OCI-LY1 (cell line): ENCODE measurements at regions not wholly inside any gene's neighbourhood (a gene's known extent, or its start where the extent isn't known, plus 50 kb on each side); places are given as distances from the start of the nearest gene placed in this dataset.

ENCODE experiments used
- H2AFZ ChIP-seq: fragments of 200-600 bp; sonication (generic), shearing (Covaris generic); 2 replicates; pipeline ENCODE4 v1.6.0; 2014; ENCODE audit warnings: antibody characterized with exemption, mild to moderate bottlenecking, low read length
- H3F3A ChIP-seq: fragments of 200-600 bp; sonication (generic), shearing (Covaris generic); 2 replicates; pipeline ENCODE4 v1.6.0; 2014; ENCODE audit warnings: mild to moderate bottlenecking, antibody characterized with exemption, low read length, moderate library complexity; ENCODE audit not compliant: insufficient read depth
- H3K27ac ChIP-seq: fragments of 200-600 bp; sonication (generic); 2 replicates; pipeline ENCODE4 v1.5.1; 2014; ENCODE audit warnings: low read length, mixed run types, mild to moderate bottlenecking, low read depth; ENCODE audit not compliant: poor library complexity, severe bottlenecking
- H3K27me3 ChIP-seq: fragments of 200-600 bp; sonication (generic); 2 replicates; pipeline ENCODE4 v1.6.0; 2014; ENCODE audit warnings: antibody characterized with exemption, mild to moderate bottlenecking, low read length, moderate library complexity; ENCODE audit not compliant: insufficient read depth
- H3K36me3 ChIP-seq: fragments of 200-600 bp; sonication (generic); 2 replicates; pipeline ENCODE4 v1.6.1; 2014; ENCODE audit warnings: mild to moderate bottlenecking, antibody characterized with exemption, low read length, moderate library complexity, mixed read lengths; ENCODE audit not compliant: insufficient read depth
- H3K4me1 ChIP-seq: fragments of 200-600 bp; sonication (generic); 2 replicates; pipeline ENCODE4 v1.5.1; 2014; ENCODE audit warnings: mild to moderate bottlenecking, low read length, moderate library complexity; ENCODE audit not compliant: insufficient read depth, severe bottlenecking
- H3K4me2 ChIP-seq: fragments of 200-600 bp; sonication (generic), shearing (Covaris generic); 2 replicates; pipeline ENCODE4 v1.6.1; 2014; ENCODE audit warnings: low read length
- H3K4me3 ChIP-seq: fragments of 200-600 bp; sonication (generic); 2 replicates; pipeline ENCODE4 v1.5.1; 2014; ENCODE audit warnings: low read length, low read depth, mild to moderate bottlenecking, mixed read lengths; ENCODE audit not compliant: poor library complexity, severe bottlenecking
- H3K79me2 ChIP-seq: fragments of 200-600 bp; shearing (Covaris generic); 2 replicates; pipeline ENCODE4 v1.6.1; 2016; ENCODE audit warnings: mixed run types, low read length, mixed read lengths; ENCODE audit not compliant: insufficient read depth
- H3K9ac ChIP-seq: fragments of 200-600 bp; sonication (generic), shearing (Covaris generic); 2 replicates; pipeline ENCODE4 v1.6.1; 2014; ENCODE audit warnings: mild to moderate bottlenecking, low read length, mixed read lengths
- H3K9me2 ChIP-seq: fragments of 200-600 bp; sonication (generic), shearing (Covaris generic); 2 replicates; pipeline ENCODE4 v1.6.1; 2014; ENCODE audit warnings: low read depth, mild to moderate bottlenecking, low read length, mixed read lengths
- H3K9me3 ChIP-seq: fragments of 200-600 bp; shearing (Covaris generic); 2 replicates; pipeline ENCODE4 v1.6.1; 2014; ENCODE audit warnings: low read length, mixed read lengths
- H4K20me1 ChIP-seq: fragments of 200-600 bp; sonication (generic), shearing (Covaris generic); 2 replicates; pipeline ENCODE4 v1.6.0; 2016; ENCODE audit warnings: mild to moderate bottlenecking, low read length; ENCODE audit not compliant: insufficient read depth
- CTCF ChIP-seq: fragments of 200-600 bp; sonication (generic), shearing (Covaris generic); IDR thresholded peaks from 2 replicates; pipeline ENCODE4 v1.5.1; 2017; ENCODE audit warnings: mild to moderate bottlenecking, antibody characterized with exemption, low read length, moderate library complexity, mixed read lengths
- EZH2 ChIP-seq: fragments of 200-600 bp; sonication (generic), shearing (Covaris generic); IDR thresholded peaks from 2 replicates; pipeline ENCODE4 v1.8.0; 2017; ENCODE audit warnings: borderline replicate concordance, mixed run types, mild to moderate bottlenecking, antibody characterized with exemption, low read length, moderate library complexity, mixed read lengths

- Histone ChIP-seq H4K20me1 (no peaks in the 10 kb centered on the region), H3F3A (no peaks in the 10 kb centered on the region), H3K27me3 (no peaks in the 10 kb centered on the region), H2AFZ (no peak overlapping the region), H3K9me3 (peaks cover 5% of the 10 kb centered on the region; the same call in 1 of the 2 replicates), H3K9ac (no peak overlapping the region), H3K36me3 (no peaks in the 10 kb centered on the region), H3K27ac (no peak overlapping the region), H3K79me2 (no peaks in the 10 kb centered on the region), H3K4me2 (no peak overlapping the region), H3K9me2 (no peaks in the 10 kb centered on the region), H3K4me1 (no peaks in the 10 kb centered on the region), H3K4me3 (no peak overlapping the region)
- TF ChIP-seq CTCF (no peak), EZH2 (no peak)
Measured at GRCh38 chr4:43693876-43694275, 754.7 kb downstream of the KCTD8 start.

GRCh38 chr4:43709443-43709842 is 739.2 kb downstream of the KCTD8 start:
- Histone ChIP-seq H3K27me3 (no peaks in the 10 kb centered on the region), H4K20me1 (no peaks in the 10 kb centered on the region), H3K9me3 (no peaks in the 10 kb centered on the region), H3K4me3 (no peak overlapping the region), H3K9ac (no peak overlapping the region), H2AFZ (no peak overlapping the region), H3K4me2 (no peak overlapping the region), H3K4me1 (peaks cover 9% of the 10 kb centered on the region), H3F3A (no peaks in the 10 kb centered on the region), H3K79me2 (no peaks in the 10 kb centered on the region), H3K36me3 (no peaks in the 10 kb centered on the region), H3K9me2 (no peaks in the 10 kb centered on the region), H3K27ac (no peak overlapping the region)
- TF ChIP-seq EZH2 = no peak
- peak; percentile 52 for TF ChIP-seq CTCF

- H4K20me1 ChIP-seq = no peaks in the 10 kb centered on the region
- peaks cover 28% of the 10 kb centered on the region for H3K4me1 ChIP-seq
- H3K4me3 ChIP-seq = no peak overlapping the region
- H3K27ac ChIP-seq = no peak overlapping the region
- H3K9me2 ChIP-seq = no peaks in the 10 kb centered on the region
- peak overlapping the region; percentile 84; the same call in 1 of the 2 replicates for H2AFZ ChIP-seq
- no peak overlapping the region for H3K9ac ChIP-seq
- H3K9me3 ChIP-seq = no peaks in the 10 kb centered on the region
- no peak for TF ChIP-seq EZH2
- H3K36me3 ChIP-seq = no peaks in the 10 kb centered on the region
- no peaks in the 10 kb centered on the region for H3F3A ChIP-seq
- H3K27me3 ChIP-seq = no peaks in the 10 kb centered on the region
- H3K79me2 ChIP-seq = no peaks in the 10 kb centered on the region
- H3K4me2 ChIP-seq = no peak overlapping the region
Measured at GRCh38 chr4:43716721-43717395, 731.8 kb downstream of the KCTD8 start.

GRCh38 chr4:43718369-43718768 is 730.2 kb downstream of the KCTD8 start:
- H3K79me2 ChIP-seq = no peaks in the 10 kb centered on the region
- H3K4me3 ChIP-seq = peak overlapping the region; percentile 8
- peak overlapping the region; percentile 59 for H3K27ac ChIP-seq
- H3K9me2 ChIP-seq = no peaks in the 10 kb centered on the region
- peak overlapping the region; percentile 98 for H2AFZ ChIP-seq
- peaks cover 28% of the 10 kb centered on the region for H3K4me1 ChIP-seq
- H3K9ac ChIP-seq = no peak overlapping the region
- no peaks in the 10 kb centered on the region for H4K20me1 ChIP-seq
- no peaks in the 10 kb centered on the region for H3K27me3 ChIP-seq
- H3K9me3 ChIP-seq = no peaks in the 10 kb centered on the region
- TF ChIP-seq EZH2 (no peak), CTCF (no peak)
- no peaks in the 10 kb centered on the region for H3K36me3 ChIP-seq
- H3F3A ChIP-seq = no peaks in the 10 kb centered on the region
- peak overlapping the region; percentile 35; the same call in 1 of the 2 replicates for H3K4me2 ChIP-seq
